Retina (tissue), 1 donor: ENCODE measurements at regions not wholly inside any gene's neighbourhood (a gene's known extent, or its start where the extent isn't known, plus 50 kb on each side); places are given as distances from the start of the nearest gene placed in this dataset.

Experiments
- DNase-seq: peaks from one replicate; pipeline ENCODE4 v3.0.0-alpha.2; 2016

DNA sequence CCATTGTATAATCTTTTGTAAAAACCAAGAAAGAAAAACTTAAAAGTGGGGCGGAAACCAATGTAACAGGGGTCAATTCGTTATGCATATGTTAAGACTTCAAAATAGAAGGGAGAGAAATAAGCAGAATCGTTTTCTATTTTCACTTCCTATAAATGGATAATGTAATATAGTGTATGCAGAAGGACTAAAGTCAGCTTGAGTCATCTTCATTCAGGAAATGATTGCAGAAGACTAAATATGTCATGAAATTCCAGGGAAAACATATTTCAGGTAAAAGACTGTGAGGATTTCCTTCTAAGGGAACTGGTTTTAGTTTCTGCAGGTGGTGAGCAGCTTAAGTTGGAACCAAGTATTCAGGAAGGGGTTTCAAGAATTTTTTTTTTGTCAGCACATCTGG is 753.3 kb downstream of the IRX1 start:
- DNase-seq, result no peak

DNA sequence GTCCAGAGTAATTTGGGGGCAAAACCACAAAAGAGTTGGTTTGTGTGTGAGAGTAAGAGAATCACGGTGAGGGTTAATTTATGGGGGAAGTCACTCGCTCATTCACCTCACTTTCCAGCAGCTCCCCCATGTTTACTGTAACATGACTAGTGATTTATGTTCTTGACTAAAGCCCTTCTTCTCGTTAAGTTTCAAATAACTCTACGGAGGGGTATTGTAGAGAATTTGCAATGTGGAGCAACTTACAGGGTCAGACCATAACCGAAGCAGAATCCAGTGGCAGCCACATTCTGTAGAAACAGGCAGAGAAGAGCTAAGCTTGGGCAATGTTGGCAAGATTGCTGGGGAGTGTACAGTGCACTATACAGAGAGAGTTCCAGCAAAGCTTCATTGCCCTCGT is 760.6 kb downstream of the IRX1 start:
- no peak for DNase-seq

GRCh38 chr5:4359847-4360246 is 764.2 kb downstream of the IRX1 start:
- no peak for DNase-seq

- DNase-seq, result no peak
Measured at GRCh38 chr5:4361753-4362152, 766.1 kb downstream of the IRX1 start.

- no peak for DNase-seq
Measured at GRCh38 chr5:4362411-4362810, 766.8 kb downstream of the IRX1 start.

GRCh38 chr5:4363045-4363444 is 767.4 kb downstream of the IRX1 start:
- no peak for DNase-seq

DNA sequence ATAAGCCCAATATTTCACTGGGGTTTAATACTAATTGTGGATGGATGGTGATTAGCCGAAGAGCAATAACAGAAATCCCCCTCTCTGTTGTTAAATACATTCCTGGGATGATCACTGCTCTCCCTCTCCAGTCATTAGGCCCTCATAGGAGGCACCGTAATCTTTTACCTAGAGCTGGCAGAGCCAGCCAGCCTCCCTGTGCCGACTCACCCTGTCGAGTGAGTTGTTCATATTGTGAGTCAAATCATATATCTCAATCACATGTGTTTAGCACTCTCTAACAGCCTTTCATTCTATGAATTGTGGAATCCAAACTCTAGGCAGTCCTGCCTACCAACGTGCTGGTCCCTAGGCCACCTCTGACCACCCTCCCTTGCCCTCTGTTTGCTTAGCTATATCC is 771.0 kb downstream of the IRX1 start:
- no peak for DNase-seq

- no peak for DNase-seq
Measured at GRCh38 chr5:4370218-4370617, 769.9 kb upstream of the ADAMTS16 start.

DNA sequence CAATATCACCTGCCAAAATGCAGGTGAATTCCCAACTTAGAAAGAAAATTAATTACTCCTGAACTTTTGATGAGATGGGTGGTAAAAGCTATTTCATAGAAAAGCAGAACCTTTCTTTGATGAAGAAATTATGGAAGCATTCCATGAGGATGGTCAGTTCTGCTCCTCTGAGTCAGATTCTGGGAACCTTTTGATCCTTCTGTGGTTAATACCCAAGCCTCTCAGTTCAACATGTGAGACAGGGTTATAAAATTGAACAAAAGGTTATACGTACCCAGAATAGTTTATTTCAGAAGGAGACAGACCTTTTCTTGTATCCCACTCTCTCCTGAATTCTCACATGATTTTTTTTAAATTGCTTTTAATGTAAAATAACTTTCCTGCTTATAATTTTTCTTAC is 767.6 kb upstream of the ADAMTS16 start:
- DNase-seq, result no peak

- DNase-seq, result no peak
Measured at GRCh38 chr5:4373051-4373820, 766.9 kb upstream of the ADAMTS16 start.

GRCh38 chr5:4374866-4375265 is 765.3 kb upstream of the ADAMTS16 start:
- no peak for DNase-seq

DNA sequence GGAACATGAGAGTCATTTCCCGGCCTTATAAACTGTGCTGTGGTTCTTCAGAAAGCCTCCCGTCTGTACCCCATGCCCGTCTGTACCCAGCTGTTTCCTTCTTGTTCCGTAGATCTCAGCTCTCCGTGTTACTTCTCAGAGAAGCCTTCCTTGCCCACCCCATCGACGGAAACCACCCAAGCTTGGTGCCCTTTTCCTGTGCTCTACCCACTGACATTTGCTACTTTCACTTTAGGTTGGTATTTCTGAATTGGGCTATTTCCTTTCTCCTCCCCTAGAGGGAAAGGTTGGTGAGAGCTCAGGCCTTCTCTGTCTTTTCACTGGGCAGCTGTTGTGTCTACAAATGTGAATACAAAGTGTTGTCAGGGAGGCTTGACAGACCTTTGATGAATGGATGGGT is 764.5 kb upstream of the ADAMTS16 start:
- DNase-seq, result no peak

- DNase-seq, result no peak
Measured at GRCh38 chr5:4383102-4383501, 757.0 kb upstream of the ADAMTS16 start.

DNA sequence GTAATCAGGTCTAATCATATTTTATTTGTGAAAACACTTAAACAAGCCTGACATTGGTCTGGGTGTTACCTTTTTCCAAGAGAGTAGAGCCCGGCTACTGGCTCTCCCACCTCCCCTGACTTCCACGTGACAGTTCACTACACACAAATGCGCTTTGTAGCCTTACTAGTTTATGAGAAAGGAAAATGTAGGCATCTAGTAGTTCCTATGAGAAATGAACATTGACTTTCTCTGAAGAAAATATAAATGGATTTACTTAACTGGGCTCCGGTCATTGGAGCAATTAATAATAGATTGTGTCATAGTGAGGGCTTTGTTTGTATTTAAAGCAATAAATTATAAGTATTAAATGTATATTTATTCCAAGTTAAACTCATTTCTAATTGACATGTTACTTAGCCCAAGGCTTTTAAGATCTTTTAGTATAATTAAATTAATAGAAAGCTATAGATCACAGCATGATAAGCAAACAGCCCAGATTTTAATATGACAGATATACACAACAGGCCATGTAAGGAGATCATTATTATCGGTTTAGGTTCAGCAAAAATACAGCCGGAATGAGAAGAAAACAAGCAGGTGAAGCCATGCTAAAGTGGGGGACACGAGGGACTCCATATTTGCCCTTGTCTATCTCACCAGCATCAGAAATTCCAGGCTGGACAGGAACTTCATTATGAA is 756.5 kb upstream of the ADAMTS16 start:
- DNase-seq, result no peak

DNA sequence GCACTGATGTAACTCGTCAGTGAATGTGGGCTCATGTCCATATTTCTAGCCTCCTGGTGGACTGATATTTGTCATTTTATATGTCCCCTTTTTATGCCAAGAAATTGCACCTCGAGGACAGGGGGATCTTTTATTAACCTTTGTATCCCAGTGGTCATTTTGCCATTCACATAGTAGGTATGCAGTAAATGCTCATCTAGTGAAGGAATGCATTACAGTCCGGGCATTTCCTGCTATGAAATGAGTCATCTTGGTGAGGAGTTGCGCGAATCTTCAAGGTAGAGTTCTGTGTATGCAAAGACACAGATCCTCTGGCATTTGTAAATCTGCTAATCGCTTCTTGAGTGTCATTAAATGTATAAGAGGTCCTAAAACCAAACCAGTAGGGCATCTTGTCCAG is 755.5 kb upstream of the ADAMTS16 start:
- DNase-seq, result no peak

GRCh38 chr5:4386152-4386551 is 754.0 kb upstream of the ADAMTS16 start:
- DNase-seq, result no peak

DNA sequence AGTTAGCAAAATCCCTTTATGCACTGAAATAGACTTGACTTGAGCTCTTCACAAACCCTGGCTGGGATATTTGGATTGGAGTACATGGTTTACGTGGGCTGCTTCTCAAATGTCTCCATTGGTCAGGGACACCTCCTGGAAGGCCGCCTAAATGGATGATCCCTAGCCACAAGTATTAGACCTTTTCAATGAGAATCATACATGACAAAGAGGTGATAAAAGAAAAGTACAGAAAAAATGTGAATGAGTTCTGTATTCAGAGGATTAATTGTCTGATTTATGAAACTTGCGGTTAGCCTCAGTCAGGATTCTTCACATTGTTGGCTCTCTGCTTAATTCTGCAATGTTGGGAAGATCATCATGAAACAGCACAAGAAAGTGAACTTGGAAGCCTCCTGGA is 752.8 kb upstream of the ADAMTS16 start:
- DNase-seq, result no peak

GRCh38 chr5:4395752-4396151 is 744.4 kb upstream of the ADAMTS16 start:
- no peak for DNase-seq

- no peak for DNase-seq
Measured at GRCh38 chr5:4405614-4406219, 734.4 kb upstream of the ADAMTS16 start.

DNA sequence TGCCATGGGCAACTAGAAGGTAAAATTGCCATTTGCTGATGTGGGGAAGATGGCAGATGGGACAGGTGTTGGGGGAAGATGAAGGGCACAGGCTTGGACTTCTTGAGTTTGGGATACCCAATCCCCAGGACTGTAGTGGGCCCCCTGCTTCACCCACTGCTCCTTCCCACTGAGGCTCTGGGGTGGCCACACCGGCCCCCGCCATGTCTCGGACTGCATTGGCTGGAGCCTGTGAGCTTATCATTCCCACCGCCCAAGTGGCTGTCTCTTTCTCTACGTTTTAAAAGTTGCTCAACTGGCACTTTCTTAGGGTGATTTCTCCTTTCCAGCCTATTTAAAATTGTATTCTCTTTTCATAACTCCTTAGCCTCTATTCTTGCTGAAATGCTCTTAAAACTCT is 730.0 kb upstream of the ADAMTS16 start:
- DNase-seq, result no peak

GRCh38 chr5:4411664-4412063 is 728.5 kb upstream of the ADAMTS16 start:
- no peak for DNase-seq

GRCh38 chr5:4413996-4414395 is 726.1 kb upstream of the ADAMTS16 start:
- DNase-seq, result no peak

DNA sequence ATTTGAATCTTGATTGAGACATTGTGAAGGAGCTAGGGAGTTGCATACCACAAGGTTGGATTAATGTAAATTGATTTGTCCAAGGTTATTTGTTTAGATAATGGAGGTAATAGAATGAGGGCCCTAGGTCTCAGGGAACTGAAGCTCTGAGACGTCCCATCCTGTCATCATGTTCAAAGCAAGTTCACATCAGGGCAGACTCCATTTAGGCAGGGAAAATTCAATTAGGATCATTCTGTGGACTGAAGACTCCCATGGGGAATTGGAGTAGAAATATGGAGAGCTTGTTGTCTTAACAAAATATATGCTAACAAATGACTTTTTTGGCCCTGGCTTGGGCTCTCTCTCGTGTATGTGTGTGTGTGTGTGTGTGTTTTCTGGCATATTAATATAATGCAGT is 722.0 kb upstream of the ADAMTS16 start:
- DNase-seq, result no peak

- DNase-seq, result no peak
Measured at GRCh38 chr5:4419281-4419680, 720.8 kb upstream of the ADAMTS16 start.
